ENCODE measurements at regions not wholly inside any gene's neighbourhood (a gene's known extent, or its start where the extent isn't known, plus 50 kb on each side); places are given as distances from the start of the nearest gene placed in this dataset.

DNA sequence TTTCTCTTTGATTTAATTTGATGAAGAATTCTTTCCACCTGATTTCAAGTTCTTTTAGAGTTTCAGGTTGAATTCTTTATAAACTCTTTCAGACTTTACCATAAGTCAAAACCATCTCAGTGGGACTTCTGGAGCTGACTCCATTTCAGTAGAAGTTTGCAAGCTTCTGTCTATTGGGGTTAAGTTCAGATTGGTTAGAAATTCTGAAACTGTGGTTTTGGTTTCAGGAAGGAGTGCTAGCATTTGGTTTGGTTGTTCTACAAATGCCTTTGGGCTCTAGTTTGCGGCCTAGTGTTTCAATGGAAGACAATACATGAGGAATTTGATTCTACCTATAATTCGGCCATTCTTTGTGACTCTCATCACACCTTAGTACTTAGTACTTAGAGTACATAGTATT is 176.8 kb upstream of the RHOBTB1 start:
- Histone ChIP-seq H4K8ac (ENCODE audit: low read depth in 2 of 2, low read length in 2 of 2) (no peak overlapping the region), H2BK120ac (ENCODE audit: low read depth, low read length) (no peak overlapping the region), H3K36me3 (ENCODE audit: control insufficient read depth, insufficient read depth, low read length) (no peaks in the 10 kb centered on the region), H2BK20ac (ENCODE audit: low read depth, low read length) (no peak overlapping the region), H4K91ac (ENCODE audit: insufficient read depth, low read depth, low read length) (no peak overlapping the region), H3K9ac (ENCODE audit: low read depth, low read length) (no peak overlapping the region), H3K4ac (ENCODE audit: low read depth, low read length) (no peak overlapping the region), H3K79me1 (ENCODE audit: low read depth in 1 of 2, low read length in 2 of 2) (no peaks in the 10 kb centered on the region), H4K20me1 (ENCODE audit: insufficient read depth, low read length) (no peaks in the 10 kb centered on the region), H3K14ac (replicated peaks; ENCODE audit: low read depth, low read length) (no peak overlapping the region), H3K18ac (ENCODE audit: low read depth, low read length) (no peak overlapping the region), H2BK5ac (ENCODE audit: low read depth, low read length, poor library complexity, severe bottlenecking) (no peak overlapping the region), H3K9me3 (ENCODE audit: control insufficient read depth, insufficient read depth, low read length) (no peaks in the 10 kb centered on the region), H3K23ac (ENCODE audit: low read depth, low read length) (no peak overlapping the region), H2AK5ac (ENCODE audit: low read depth, low read length) (no peak overlapping the region), H3K27ac (ENCODE audit: insufficient read depth, low read length) (no peak overlapping the region), H3K9me1 (ENCODE audit: insufficient read depth, low read length) (no peaks in the 10 kb centered on the region), H4K5ac (ENCODE audit: low read depth, low read length) (no peak overlapping the region), H3K4me2 (ENCODE audit: low read depth, low read length) (no peak overlapping the region), H2AFZ (replicated peaks; ENCODE audit: low read length, poor library complexity) (no peak overlapping the region), H3K4me1 (ENCODE audit: control insufficient read depth, insufficient read depth, low read length) (no peaks in the 10 kb centered on the region), H3K27me3 (ENCODE audit: control insufficient read depth, insufficient read depth, low read length) (no peaks in the 10 kb centered on the region), H2AK9ac (replicated peaks; ENCODE audit: low read depth, low read length, poor library complexity) (no peak overlapping the region), H3K4me3 (ENCODE audit: insufficient read depth, low read depth, low read length) (no peak overlapping the region), H2BK15ac (ENCODE audit: low read depth, low read length) (no peak overlapping the region), H3K56ac (ENCODE audit: extremely low read depth, insufficient read depth, low read length) (no peak overlapping the region)
- CTCF ChIA-PET: interaction anchor here (0.7 kb wide), 1 partner anchor 20 kb away, joined by 3 read pairs; no protein-coding TSS in a partner anchor
- POLR2A ChIA-PET (ENCODE audit: unreplicated experiment): no interaction called here
- in situ Hi-C loops (cut with MboI; ENCODE audit: low sequenced_read_pairs) (no loop called here), dilution Hi-C loops (cut with HindIII; ENCODE audit: low sequenced_read_pairs, unreplicated experiment) (no loop called here), intact Hi-C loops (cut with micrococcal nuclease) (no loop called here)
- no peak for DNase-seq
- ATAC-seq (ENCODE audit: low read depth): no peak
- no peak for TF ChIP-seq SMC3 (IDR thresholded peaks at IDR 0.05; ENCODE audit: low read depth, low read length)
- TF ChIP-seq CTCF (conservative IDR thresholded peaks at IDR 0.05; ENCODE audit: low read depth, low read length): no peak
- TF ChIP-seq, protein P1, sequence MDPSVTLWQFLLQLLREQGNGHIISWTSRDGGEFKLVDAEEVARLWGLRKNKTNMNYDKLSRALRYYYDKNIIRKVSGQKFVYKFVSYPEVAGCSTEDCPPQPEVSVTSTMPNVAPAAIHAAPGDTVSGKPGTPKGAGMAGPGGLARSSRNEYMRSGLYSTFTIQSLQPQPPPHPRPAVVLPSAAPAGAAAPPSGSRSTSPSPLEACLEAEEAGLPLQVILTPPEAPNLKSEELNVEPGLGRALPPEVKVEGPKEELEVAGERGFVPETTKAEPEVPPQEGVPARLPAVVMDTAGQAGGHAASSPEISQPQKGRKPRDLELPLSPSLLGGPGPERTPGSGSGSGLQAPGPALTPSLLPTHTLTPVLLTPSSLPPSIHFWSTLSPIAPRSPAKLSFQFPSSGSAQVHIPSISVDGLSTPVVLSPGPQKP (IDR thresholded peaks at IDR 0.05; ENCODE audit: borderline replicate concordance, low read depth, low read length): no peak
- no peak for TF ChIP-seq RCOR1 (IDR thresholded peaks at IDR 0.05; ENCODE audit: insufficient replicate concordance, low read length)
- no peak for TF ChIP-seq NFE2L2 (IDR thresholded peaks at IDR 0.05; ENCODE audit: low read depth, low read length)
- no peak for TF ChIP-seq BHLHE40 (IDR thresholded peaks at IDR 0.05; ENCODE audit: low read depth, low read length)
- TF ChIP-seq MAFK (IDR thresholded peaks at IDR 0.05; ENCODE audit: low read depth, low read length): no peak
- TF ChIP-seq FOS (IDR thresholded peaks at IDR 0.05; ENCODE audit: low read depth, low read length): no peak
- no peak for TF ChIP-seq POLR2A (IDR thresholded peaks at IDR 0.05; ENCODE audit: low read depth, low read length)
- TF ChIP-seq CEBPB (IDR thresholded peaks at IDR 0.05; ENCODE audit: low read depth, low read length): no peak
- TF ChIP-seq, protein P2, sequence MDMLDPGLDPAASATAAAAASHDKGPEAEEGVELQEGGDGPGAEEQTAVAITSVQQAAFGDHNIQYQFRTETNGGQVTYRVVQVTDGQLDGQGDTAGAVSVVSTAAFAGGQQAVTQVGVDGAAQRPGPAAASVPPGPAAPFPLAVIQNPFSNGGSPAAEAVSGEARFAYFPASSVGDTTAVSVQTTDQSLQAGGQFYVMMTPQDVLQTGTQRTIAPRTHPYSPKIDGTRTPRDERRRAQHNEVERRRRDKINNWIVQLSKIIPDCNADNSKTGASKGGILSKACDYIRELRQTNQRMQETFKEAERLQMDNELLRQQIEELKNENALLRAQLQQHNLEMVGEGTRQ (IDR thresholded peaks at IDR 0.05; ENCODE audit: low read depth, low read length): no peak
- no peak for TF ChIP-seq MAZ (IDR thresholded peaks at IDR 0.05; ENCODE audit: borderline replicate concordance, low read depth, low read length)
- no peak for TF ChIP-seq RFX5 (IDR thresholded peaks at IDR 0.05; ENCODE audit: low read depth, low read length)
- no CpG with 5 or more reads among the region's 2 CpGs for WGBS, 2 experiments (ENCODE audit: extremely low coverage in 2 of 2, insufficient read length in 1 of 2)
- BruUV-seq (replicated peaks): no TSS peak
